ENCODE measurements at regions not wholly inside any gene's neighbourhood (a gene's known extent, or its start where the extent isn't known, plus 50 kb on each side); places are given as distances from the start of the nearest gene placed in this dataset.
"Not testable (repeated sequence)": the region's sequence is repeated elsewhere in the genome, so short reads cannot be mapped to it uniquely, and the experiment has no call there.

- no peak overlapping the region for H3K4me3 ChIP-seq
- peaks cover 0 to 5% (median 0%) of the 10 kb centered on the region in 3 donors for H3K9me3 ChIP-seq
- H3K4me1 ChIP-seq: no peaks in the 10 kb centered on the region
- intact Hi-C loops (cut with DNase I): no loop called here
- H3K36me3 ChIP-seq (replicated peaks in 1 of 2; ENCODE audit: insufficient read depth in 1 of 2, low read depth in 2 of 2): no peaks in the 10 kb centered on the region
- no peaks in the 10 kb centered on the region for H3K27me3 ChIP-seq
- H3K27ac ChIP-seq: no peak overlapping the region
- WGBS, 2 donors: 84 to 95% methylated on average over 21 to 30 of the region's 30 CpGs
- DNase-seq (no peak), ATAC-seq (no peak)
- TF ChIP-seq POLR2A (IDR thresholded peaks at IDR 0.05): no peak
- no peak for TF ChIP-seq CTCF (IDR thresholded peaks at IDR 0.05)
These were observed 133.2 kb downstream of the IGLL1 start for GRCh38 chr22:23446796-23447350.

GRCh38 chr22:23446194-23446593, 133.9 kb downstream of the IGLL1 start:
- ATAC-seq; H3K9me3 ChIP-seq; DNase-seq; H3K36me3 ChIP-seq (replicated peaks in 1 of 2; ENCODE audit: insufficient read depth in 1 of 2, low read depth in 2 of 2); intact Hi-C loops (cut with DNase I); H3K4me3 ChIP-seq; H3K27ac ChIP-seq; H3K4me1 ChIP-seq; H3K27me3 ChIP-seq: not testable (repeated sequence)

GRCh38 chr22:23443905-23444304, 136.2 kb downstream of the IGLL1 start:
- ATAC-seq; H3K9me3 ChIP-seq; intact Hi-C loops (cut with DNase I); H3K4me3 ChIP-seq; H3K4me1 ChIP-seq; DNase-seq; H3K27ac ChIP-seq; H3K27me3 ChIP-seq; H3K36me3 ChIP-seq (replicated peaks in 1 of 2; ENCODE audit: insufficient read depth in 1 of 2, low read depth in 2 of 2): not testable (repeated sequence)
- WGBS, 2 donors: 59 to 64% methylated on average over 1 to 2 of the region's 2 CpGs

GRCh38 chr22:23439581-23439980, 140.5 kb downstream of the IGLL1 start:
- not testable (repeated sequence) for H3K4me1 ChIP-seq; DNase-seq; H3K4me3 ChIP-seq; H3K27me3 ChIP-seq; H3K27ac ChIP-seq; H3K9me3 ChIP-seq; ATAC-seq; H3K36me3 ChIP-seq (replicated peaks in 1 of 2; ENCODE audit: insufficient read depth in 1 of 2, low read depth in 2 of 2)
- intact Hi-C loops (cut with DNase I): loop anchor here (10.0 kb wide), 1 partner anchor 95 kb away; no protein-coding TSS in a partner anchor
- WGBS, 2 donors: 94% methylated on average over 3 of the region's 3 CpGs

- no peak for TF ChIP-seq CTCF (IDR thresholded peaks at IDR 0.05)
- no peak for TF ChIP-seq POLR2A (IDR thresholded peaks at IDR 0.05)
- intact Hi-C loops (cut with DNase I): loop anchor here (10.0 kb wide), 1 partner anchor 97 kb away; no protein-coding TSS in a partner anchor
- H3K9me3 ChIP-seq: no peaks in the 10 kb centered on the region
- no peak overlapping the region for H3K27ac ChIP-seq
- no peaks in the 10 kb centered on the region for H3K36me3 ChIP-seq (replicated peaks in 1 of 2; ENCODE audit: insufficient read depth in 1 of 2, low read depth in 2 of 2)
- DNase-seq (no peak), ATAC-seq (no peak)
- H3K4me3 ChIP-seq: no peak overlapping the region
- no peaks in the 10 kb centered on the region for H3K27me3 ChIP-seq
- H3K4me1 ChIP-seq: peaks cover under 1% of the 10 kb centered on the region
- 70% methylated on average over 12 to 13 of the region's 13 CpGs for WGBS, 2 donors
These were observed 141.9 kb downstream of the IGLL1 start for GRCh38 chr22:23438216-23438615.

- no peak overlapping the region for H3K27ac ChIP-seq
- no peaks in the 10 kb centered on the region for H3K36me3 ChIP-seq (replicated peaks in 1 of 2; ENCODE audit: insufficient read depth in 1 of 2, low read depth in 2 of 2)
- intact Hi-C loops (cut with DNase I): loop anchor here (10.0 kb wide), 1 partner anchor 97 kb away; no protein-coding TSS in a partner anchor
- H3K4me1 ChIP-seq: peaks cover 4% of the 10 kb centered on the region
- DNase-seq (no peak), ATAC-seq (no peak)
- H3K27me3 ChIP-seq: no peaks in the 10 kb centered on the region
- H3K9me3 ChIP-seq: no peaks in the 10 kb centered on the region
- no peak for TF ChIP-seq POLR2A (IDR thresholded peaks at IDR 0.05)
- no peak for TF ChIP-seq CTCF (IDR thresholded peaks at IDR 0.05)
- no peak overlapping the region for H3K4me3 ChIP-seq
- 84 to 88% methylated on average over 16 of the region's 16 CpGs for WGBS, 2 donors
These were observed 142.3 kb downstream of the IGLL1 start for GRCh38 chr22:23437779-23438178.

- intact Hi-C loops (cut with DNase I): loop anchor here (10.0 kb wide), 1 partner anchor 98 kb away; no protein-coding TSS in a partner anchor
- DNase-seq; H3K4me3 ChIP-seq; H3K27ac ChIP-seq; H3K4me1 ChIP-seq; H3K9me3 ChIP-seq; H3K36me3 ChIP-seq (replicated peaks in 1 of 2; ENCODE audit: insufficient read depth in 1 of 2, low read depth in 2 of 2); ATAC-seq; H3K27me3 ChIP-seq: not testable (repeated sequence)
- WGBS, 2 donors: 80% methylated on average over 7 of the region's 7 CpGs; no CpG with 5 or more reads in 1 of the 2 donors
These were observed 143.0 kb downstream of the IGLL1 start for GRCh38 chr22:23437107-23437395.

- not testable (repeated sequence) for H3K27ac ChIP-seq; H3K4me1 ChIP-seq; H3K9me3 ChIP-seq; H3K36me3 ChIP-seq (replicated peaks in 1 of 2; ENCODE audit: insufficient read depth in 1 of 2, low read depth in 2 of 2); H3K27me3 ChIP-seq; ATAC-seq; H3K4me3 ChIP-seq; DNase-seq
- intact Hi-C loops (cut with DNase I): loop anchor here (10.0 kb wide), 1 partner anchor 98 kb away; no protein-coding TSS in a partner anchor
- 60 to 80% methylated on average over 1 to 23 of the region's 23 CpGs for WGBS, 2 donors
These were observed 143.6 kb downstream of the IGLL1 start for GRCh38 chr22:23436354-23437106.

GRCh38 chr22:23435186-23435585, 144.9 kb downstream of the IGLL1 start:
- intact Hi-C loops (cut with DNase I): loop anchor here (10.0 kb wide), 1 partner anchor 100 kb away; no protein-coding TSS in a partner anchor
- not testable (repeated sequence) for H3K4me3 ChIP-seq; H3K4me1 ChIP-seq; H3K36me3 ChIP-seq (replicated peaks in 1 of 2; ENCODE audit: insufficient read depth in 1 of 2, low read depth in 2 of 2); H3K9me3 ChIP-seq; DNase-seq; ATAC-seq; H3K27me3 ChIP-seq; H3K27ac ChIP-seq
- WGBS, 2 donors: 75 to 92% methylated on average over 2 to 16 of the region's 16 CpGs

All from body of pancreas (tissue), 4 donors.